GM19043 (cell line): ENCODE measurements at regions not wholly inside any gene's neighbourhood (a gene's known extent, or its start where the extent isn't known, plus 50 kb on each side); places are given as distances from the start of the nearest gene placed in this dataset.

Experiments used
- ATAC-seq: cut with Tn5 transposase; IDR thresholded peaks from one replicate; pipeline ENCODE4 v1.9.1; 2021; ENCODE audit warnings: low read depth; ENCODE audit not compliant: unreplicated experiment

DNA sequence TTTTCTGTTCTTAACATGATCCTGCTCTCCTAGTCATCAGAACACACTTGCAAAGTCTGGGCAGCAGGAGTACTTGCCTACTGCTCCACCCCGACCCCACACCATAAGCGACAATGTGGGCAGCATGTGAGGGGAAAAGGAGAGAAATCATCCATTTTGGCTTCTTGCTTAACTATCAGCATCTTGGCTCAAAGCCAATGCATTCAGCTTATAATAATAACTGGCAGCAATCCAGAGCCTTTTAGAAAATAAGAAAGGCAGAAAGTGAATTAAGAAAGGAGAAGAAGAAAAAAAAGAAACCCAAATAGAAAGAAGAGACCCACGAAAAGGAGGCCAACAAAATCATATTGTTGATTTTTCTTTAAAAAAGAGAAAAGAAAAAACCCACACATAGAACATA lies 930.8 kb downstream of the BCL11B start:
- no peak for ATAC-seq

GRCh38 chr14:98345161-98345560 lies 926.8 kb downstream of the BCL11B start:
- no peak for ATAC-seq

GRCh38 chr14:98347686-98348085 lies 924.3 kb downstream of the BCL11B start:
- no peak for ATAC-seq

DNA sequence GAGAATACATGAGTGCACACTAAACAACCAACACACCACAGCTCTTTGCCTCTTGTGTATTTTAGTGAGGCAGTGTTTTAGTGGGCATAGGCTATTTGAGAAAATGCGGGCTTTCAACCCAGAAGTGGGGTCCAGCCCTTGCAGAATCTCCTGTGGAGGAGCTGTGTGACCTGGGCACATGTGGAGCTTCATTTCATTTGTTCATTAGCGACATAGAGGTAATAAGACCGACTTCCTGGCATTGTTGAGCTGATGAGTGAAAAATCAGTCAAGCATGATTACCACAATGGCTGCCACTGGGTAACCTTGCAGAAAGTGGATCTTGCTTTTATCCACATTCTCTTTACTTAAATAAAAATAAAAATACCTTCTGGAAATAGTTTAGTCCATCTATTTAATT lies 923.5 kb downstream of the BCL11B start:
- no peak for ATAC-seq

- no peak for ATAC-seq
Measured at GRCh38 chr14:98350213-98350612, 921.8 kb downstream of the BCL11B start.

DNA sequence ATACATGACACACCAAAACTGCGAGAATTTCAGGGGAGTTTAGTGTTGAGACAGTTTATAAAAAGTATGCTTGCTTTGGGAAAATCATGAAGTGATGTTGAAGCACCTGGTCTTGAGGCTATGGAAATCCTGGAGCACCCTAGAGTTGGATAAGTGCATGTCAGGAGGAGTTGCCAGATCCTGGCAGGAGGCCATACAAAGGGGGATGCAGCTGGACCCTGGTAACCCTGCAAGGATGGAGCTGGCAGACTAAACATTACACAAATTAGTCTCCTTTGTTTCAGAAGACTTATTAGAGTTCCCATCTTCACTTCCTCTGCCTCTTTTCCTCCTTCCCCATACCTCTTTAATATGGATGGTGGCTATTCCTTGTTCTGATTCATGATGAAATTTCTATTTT lies 907.0 kb downstream of the BCL11B start:
- no peak for ATAC-seq

GRCh38 chr14:98366429-98366828 lies 905.6 kb downstream of the BCL11B start:
- ATAC-seq, result no peak

DNA sequence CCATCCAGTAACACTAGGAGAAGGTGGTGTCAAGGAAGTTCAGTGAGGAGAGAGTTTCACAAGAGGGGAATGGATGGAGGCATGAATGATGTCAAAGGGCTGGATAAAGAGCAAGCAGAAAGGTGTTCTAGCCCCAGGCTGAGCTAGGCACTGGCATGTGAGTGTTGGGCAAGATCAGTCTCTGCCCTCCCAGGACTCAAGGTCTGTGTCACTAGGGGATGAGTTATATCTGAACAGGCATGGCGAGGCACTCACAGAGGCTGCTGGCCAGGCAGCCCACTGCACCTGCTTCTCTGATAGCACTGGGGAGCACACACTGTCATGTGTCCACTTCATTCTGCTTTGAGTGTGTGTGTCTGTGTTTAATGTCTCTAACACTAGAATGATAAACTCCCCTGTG lies 903.8 kb downstream of the BCL11B start:
- no peak for ATAC-seq

DNA sequence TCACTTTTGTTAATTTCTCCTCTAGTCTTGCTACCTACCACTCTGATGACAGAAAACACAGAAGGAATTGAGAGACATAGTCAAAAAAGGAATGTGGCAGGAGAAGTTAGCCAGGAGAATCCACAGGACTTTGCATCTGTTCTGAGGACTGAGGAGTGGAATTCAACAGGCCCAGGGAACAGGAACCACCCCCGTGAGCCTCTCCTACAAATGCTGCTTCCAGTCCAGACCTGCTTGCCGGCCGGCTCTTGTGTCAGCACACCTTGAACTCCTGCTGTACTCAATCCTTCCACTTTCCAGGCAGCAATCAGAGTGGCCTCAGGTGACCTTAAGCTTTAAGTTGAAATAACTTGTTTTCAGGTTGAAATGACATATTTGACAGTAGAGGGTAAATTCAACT lies 903.1 kb downstream of the BCL11B start:
- ATAC-seq, result no peak

DNA sequence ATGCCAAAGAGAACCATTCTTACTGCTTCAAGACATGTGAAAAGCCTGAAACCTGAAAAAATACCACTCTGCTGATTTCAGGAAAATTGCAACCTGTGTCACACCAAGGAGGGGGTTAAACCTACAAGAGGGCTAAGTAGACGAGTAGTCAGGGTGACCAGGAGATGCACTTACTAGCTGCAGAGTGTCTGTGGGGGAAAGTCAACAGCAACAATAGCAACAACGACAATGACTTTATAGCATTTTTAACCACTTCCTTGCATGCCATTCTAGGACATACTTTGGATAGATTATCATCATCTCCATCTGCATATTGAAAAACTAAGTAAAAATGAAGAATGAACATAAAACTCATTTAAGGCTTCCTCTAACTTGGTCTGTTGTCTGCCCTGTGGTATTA lies 902.7 kb downstream of the BCL11B start:
- ATAC-seq, result no peak

DNA sequence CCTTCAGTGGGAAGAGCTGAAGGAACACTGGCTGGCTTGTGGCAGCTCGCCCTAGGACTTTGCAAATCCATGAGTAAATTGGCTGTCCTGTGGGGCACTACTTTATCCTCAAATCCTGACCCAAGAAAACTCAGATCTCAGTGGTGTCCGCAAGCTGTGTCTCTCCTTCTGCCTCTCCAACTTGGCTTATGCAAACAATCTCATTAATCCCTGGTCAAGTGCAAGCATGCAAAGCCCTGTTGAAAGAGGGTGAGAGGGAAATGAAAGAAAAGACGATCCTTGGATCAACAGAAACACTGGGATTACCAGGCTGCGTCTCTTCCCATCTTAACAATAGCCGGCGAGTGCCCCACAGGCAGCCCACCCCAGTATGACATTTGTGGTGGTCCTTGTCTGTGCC lies 901.6 kb downstream of the BCL11B start:
- no peak for ATAC-seq

GRCh38 chr14:98371141-98371540 lies 900.9 kb downstream of the BCL11B start:
- ATAC-seq, result no peak

DNA sequence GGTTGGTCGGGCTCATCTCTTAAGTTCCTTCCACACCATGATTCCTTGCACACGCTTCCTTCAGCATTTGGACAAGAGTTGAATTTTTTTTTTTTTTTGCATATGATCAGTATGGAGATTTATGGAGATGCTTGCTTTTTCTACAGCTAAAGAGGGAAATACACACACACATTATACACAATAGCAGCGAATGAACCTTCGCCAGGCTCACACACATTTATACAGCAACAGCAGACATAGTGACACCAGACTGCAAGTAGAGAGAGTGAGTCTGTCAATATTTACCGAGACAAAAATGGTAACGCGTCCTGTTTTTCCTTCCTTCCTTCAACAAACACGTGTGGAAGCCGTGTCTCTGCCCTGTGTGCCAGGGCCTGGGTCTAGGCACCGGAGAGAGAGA lies 897.9 kb downstream of the BCL11B start:
- no peak for ATAC-seq

GRCh38 chr14:98375566-98375965 lies 896.4 kb downstream of the BCL11B start:
- no peak for ATAC-seq

DNA sequence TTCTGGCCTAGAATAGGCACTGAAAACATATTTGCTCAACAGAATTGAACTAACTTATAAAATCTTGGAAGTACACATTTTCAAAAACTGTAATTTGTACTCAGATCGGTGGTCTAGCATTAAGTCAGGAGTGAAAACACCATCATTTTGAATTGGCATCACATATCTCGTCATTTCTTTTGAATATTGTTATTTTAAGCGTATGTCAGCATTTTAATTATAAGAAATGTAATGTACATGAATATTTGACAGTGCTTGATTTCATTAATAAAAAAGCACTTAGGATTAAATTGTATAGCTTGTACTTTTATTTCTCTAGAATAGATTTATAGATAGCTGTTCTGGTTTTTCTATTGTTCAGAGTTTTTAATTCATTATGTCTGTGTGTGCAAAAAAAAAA lies 892.2 kb downstream of the BCL11B start:
- no peak for ATAC-seq

DNA sequence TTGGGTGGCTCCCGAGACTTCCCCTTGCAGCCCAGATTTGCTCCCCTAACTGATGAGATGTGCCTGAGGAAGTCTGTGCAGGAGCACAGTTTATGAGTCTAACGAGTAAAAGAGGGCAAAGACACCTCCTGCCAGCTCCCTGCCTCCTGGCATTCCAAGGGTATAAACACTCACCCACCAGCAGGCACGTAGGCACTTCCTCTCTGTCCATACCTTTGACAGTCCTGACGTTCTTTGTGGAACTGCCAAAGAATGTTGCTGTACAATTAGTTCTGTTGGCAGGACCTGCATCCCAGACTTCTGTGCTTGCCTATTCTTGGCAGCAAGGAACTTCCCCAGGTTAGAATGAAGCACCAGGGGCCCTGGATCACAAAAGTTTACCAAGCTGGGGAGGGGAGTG lies 889.3 kb downstream of the BCL11B start:
- ATAC-seq, result no peak

- no peak for ATAC-seq
Measured at GRCh38 chr14:98385851-98386250, 886.1 kb downstream of the BCL11B start.

GRCh38 chr14:98391061-98391460 lies 880.9 kb downstream of the BCL11B start:
- no peak for ATAC-seq

DNA sequence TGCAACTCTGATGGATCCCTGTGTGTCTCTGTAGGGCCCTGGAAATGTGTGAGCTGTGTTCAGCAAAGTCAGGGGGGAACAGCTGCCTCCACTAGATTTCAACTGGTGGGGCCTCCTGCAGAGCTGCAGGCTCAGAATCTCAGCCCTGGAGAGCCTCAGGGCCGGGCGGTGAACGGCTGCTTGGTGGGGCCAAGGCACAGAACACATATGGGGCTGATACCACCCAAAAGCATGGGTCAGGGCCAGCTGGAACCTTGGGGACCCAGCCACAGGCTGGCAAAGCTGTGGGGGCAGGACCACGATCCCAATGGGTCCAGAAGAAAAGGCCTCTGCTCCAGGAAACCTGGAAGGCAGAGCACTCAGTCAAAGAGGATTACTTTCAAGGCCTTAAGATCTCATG lies 878.5 kb downstream of the BCL11B start:
- no peak for ATAC-seq

DNA sequence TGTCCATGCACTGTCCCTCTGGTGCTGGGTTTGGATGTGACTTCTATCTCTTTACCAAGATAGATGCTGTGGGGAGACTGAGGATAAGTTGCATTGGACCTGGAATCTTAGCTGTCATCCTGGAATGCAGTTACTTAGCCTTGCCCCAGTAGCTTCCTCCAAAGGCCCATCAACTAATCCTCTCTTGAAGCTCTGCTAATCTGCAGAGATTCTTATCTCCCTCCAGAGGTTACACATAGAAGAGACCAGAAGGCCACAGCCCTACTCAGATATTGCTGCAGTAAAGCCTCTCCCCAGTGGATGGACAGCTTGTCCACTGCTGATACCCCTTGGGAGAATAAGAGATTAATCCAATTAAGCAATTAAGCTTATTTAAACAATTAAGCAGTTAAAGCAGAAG lies 867.2 kb downstream of the BCL11B start:
- no peak for ATAC-seq

- ATAC-seq, result no peak
Measured at GRCh38 chr14:98408024-98408555, 863.9 kb downstream of the BCL11B start.

DNA sequence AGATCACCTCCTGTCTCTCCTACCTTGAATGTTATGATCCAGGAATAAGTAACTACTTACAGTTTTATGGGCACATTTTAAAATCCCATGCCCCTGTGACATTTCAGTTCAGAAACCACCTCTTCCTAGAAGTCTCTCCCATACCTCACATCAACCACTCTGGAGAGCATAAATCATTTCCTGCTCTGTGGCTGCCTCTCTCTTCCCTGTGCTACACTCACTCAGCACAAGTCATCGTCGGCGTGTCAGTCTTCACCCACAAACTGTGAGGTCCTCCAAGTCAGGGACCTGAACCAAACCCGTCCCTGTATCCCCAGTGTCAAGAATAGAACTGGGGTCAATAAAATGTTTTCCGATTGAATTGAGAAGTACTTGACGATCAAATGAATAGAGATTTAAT lies 863.3 kb downstream of the BCL11B start:
- ATAC-seq, result no peak

- no peak for ATAC-seq
Measured at GRCh38 chr14:98411154-98411553, 860.8 kb downstream of the BCL11B start.
